ENCODE measurements at regions not wholly inside any gene's neighbourhood (a gene's known extent, or its start where the extent isn't known, plus 50 kb on each side); places are given as distances from the start of the nearest gene placed in this dataset.

DNA sequence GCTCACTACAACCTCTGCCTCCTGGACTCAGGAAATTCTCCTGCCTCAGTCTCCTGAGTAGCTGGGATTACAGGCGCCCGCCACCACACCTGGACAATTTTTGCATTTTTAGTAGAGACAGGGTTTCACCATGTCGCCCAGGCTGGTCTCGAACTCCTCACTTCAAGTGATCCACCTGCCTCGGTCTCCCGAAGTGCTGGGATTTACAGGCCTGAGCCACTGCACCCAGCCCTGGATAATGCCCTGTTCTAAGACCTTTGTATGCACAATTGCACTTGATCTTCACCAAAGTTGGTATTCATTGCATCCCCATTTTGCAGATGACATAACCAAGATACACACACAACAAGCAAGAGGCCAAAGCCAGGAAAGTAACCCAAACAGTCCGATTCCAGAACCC, 97.7 kb upstream of the CARD11 start:
- TF ChIP-seq, protein P1, sequence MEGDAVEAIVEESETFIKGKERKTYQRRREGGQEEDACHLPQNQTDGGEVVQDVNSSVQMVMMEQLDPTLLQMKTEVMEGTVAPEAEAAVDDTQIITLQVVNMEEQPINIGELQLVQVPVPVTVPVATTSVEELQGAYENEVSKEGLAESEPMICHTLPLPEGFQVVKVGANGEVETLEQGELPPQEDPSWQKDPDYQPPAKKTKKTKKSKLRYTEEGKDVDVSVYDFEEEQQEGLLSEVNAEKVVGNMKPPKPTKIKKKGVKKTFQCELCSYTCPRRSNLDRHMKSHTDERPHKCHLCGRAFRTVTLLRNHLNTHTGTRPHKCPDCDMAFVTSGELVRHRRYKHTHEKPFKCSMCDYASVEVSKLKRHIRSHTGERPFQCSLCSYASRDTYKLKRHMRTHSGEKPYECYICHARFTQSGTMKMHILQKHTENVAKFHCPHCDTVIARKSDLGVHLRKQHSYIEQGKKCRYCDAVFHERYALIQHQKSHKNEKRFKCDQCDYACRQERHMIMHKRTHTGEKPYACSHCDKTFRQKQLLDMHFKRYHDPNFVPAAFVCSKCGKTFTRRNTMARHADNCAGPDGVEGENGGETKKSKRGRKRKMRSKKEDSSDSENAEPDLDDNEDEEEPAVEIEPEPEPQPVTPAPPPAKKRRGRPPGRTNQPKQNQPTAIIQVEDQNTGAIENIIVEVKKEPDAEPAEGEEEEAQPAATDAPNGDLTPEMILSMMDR (IDR thresholded peaks at IDR 0.05; ENCODE audit: low read depth, low read length, poor library complexity, severe bottlenecking): no peak
- TF ChIP-seq EZH2phosphoT487 (IDR thresholded peaks at IDR 0.05; ENCODE audit: borderline replicate concordance, low read length): no peak
